GM10266 (cell line): ENCODE measurements at regions not wholly inside any gene's neighbourhood (a gene's known extent, or its start where the extent isn't known, plus 50 kb on each side); places are given as distances from the start of the nearest gene placed in this dataset.

Source experiments
- DNase-seq: peaks from one replicate; pipeline ENCODE4 v3.0.0; 2012; ENCODE audit errors: extremely low spot score
- CTCF ChIP-seq: IDR thresholded peaks from 2 replicates; pipeline ENCODE4 v1.5.1; 2012; ENCODE audit warnings: mild to moderate bottlenecking, low read depth; ENCODE audit not compliant: control insufficient read depth, insufficient read depth; ENCODE audit errors: missing control alignments

GRCh38 chr1:162983671-162984425 is 85.3 kb upstream of the RGS4 start:
- no peak for TF ChIP-seq CTCF
- DNase-seq: no peak

- no peak for TF ChIP-seq CTCF
- DNase-seq: no peak
Measured at GRCh38 chr1:162982364-162982763, 86.8 kb upstream of the RGS4 start.

GRCh38 chr1:162977944-162978568 is 91.1 kb upstream of the RGS4 start:
- TF ChIP-seq CTCF: no peak
- DNase-seq: no peak

GRCh38 chr1:162976628-162977027 is 92.5 kb upstream of the RGS4 start:
- DNase-seq: no peak
- no peak for TF ChIP-seq CTCF

- no peak for DNase-seq
- no peak for TF ChIP-seq CTCF
Measured at GRCh38 chr1:162974810-162975209, 94.4 kb upstream of the RGS4 start.

- no peak for TF ChIP-seq CTCF
- DNase-seq: no peak
Measured at GRCh38 chr1:162973381-162973795, 95.8 kb upstream of the RGS4 start.

GRCh38 chr1:162972773-162973172 is 96.4 kb upstream of the RGS4 start:
- no peak for TF ChIP-seq CTCF
- no peak for DNase-seq
